A673 (cell line): ENCODE measurements at regions not wholly inside any gene's neighbourhood (a gene's known extent, or its start where the extent isn't known, plus 50 kb on each side); places are given as distances from the start of the nearest gene placed in this dataset.

ENCODE experiments used
- CTCF ChIP-seq: fragments of 300-800, 200-600 bp; sonication (generic); conservative IDR thresholded peaks from 2 replicates; pipeline ENCODE4 v1.5.1; 2017; ENCODE audit warnings: low read depth, mild to moderate bottlenecking, antibody characterized with exemption, low read length, moderate library complexity, mixed read lengths
- EZH2 ChIP-seq: fragments of 200-600 bp; sonication (generic); IDR thresholded peaks from 2 replicates; pipeline ENCODE4 v1.6.1; 2017; ENCODE audit warnings: borderline replicate concordance, low read depth, mild to moderate bottlenecking, mixed read lengths, antibody characterized with exemption, low read length; ENCODE audit not compliant: poor library complexity, severe bottlenecking

- TF ChIP-seq CTCF (no peak), EZH2 (no peak)
Measured at GRCh38 chr5:35513612-35514011, 104.1 kb upstream of the SPEF2 start.
